ENCODE measurements at regions not wholly inside any gene's neighbourhood (a gene's known extent, or its start where the extent isn't known, plus 50 kb on each side); places are given as distances from the start of the nearest gene placed in this dataset.

- no TSS peak for BruUV-seq (replicated peaks)
- no peaks in the 10 kb centered on the region for H3K9me2 ChIP-seq (ENCODE audit: insufficient read depth, low read length)
- no peaks in the 10 kb centered on the region for H3K79me2 ChIP-seq (ENCODE audit: insufficient read depth, low read depth, low read length)
- H2AFZ ChIP-seq (ENCODE audit: low read length) = no peak overlapping the region
- H3K9me3 ChIP-seq (ENCODE audit: low read length) = no peaks in the 10 kb centered on the region
- H3K36me3 ChIP-seq (ENCODE audit: insufficient read depth, low read length) = no peaks in the 10 kb centered on the region
- no peaks in the 10 kb centered on the region for H4K20me1 ChIP-seq (ENCODE audit: insufficient read depth, low read length)
- intact Hi-C loops (cut with micrococcal nuclease; ENCODE audit: unreplicated experiment) = no loop called here
- no peak overlapping the region for H3K4me3 ChIP-seq (ENCODE audit: low read depth, low read length, poor library complexity, severe bottlenecking)
- no peak for DNase-seq (ENCODE audit: low spot score)
- POLR2A ChIA-PET = no interaction called here
- TF ChIP-seq EZH2phosphoT487 (IDR thresholded peaks at IDR 0.05; ENCODE audit: borderline replicate concordance, low read depth, low read length) = no peak
- no peak for TF ChIP-seq CTCF (conservative IDR thresholded peaks at IDR 0.05; ENCODE audit: low read length)
- CTCF ChIA-PET (ENCODE audit: unreplicated experiment) = no interaction called here
- H3K4me1 ChIP-seq (ENCODE audit: insufficient read depth, low read length, poor library complexity, severe bottlenecking) = no peaks in the 10 kb centered on the region
- H3K4me2 ChIP-seq (ENCODE audit: low read length) = no peak overlapping the region
- no peak overlapping the region for H3K27ac ChIP-seq (ENCODE audit: low read depth, low read length, poor library complexity, severe bottlenecking)
Measured at GRCh38 chr7:13633857-13634256, 355.6 kb downstream of the ETV1 start.

- no peaks in the 10 kb centered on the region for H4K20me1 ChIP-seq (ENCODE audit: insufficient read depth, low read length)
- CTCF ChIA-PET (ENCODE audit: unreplicated experiment) = no interaction called here
- no peaks in the 10 kb centered on the region for H3K79me2 ChIP-seq (ENCODE audit: insufficient read depth, low read depth, low read length)
- H2AFZ ChIP-seq (ENCODE audit: low read length) = no peak overlapping the region
- no peak overlapping the region for H3K27ac ChIP-seq (ENCODE audit: low read depth, low read length, poor library complexity, severe bottlenecking)
- TF ChIP-seq EZH2phosphoT487 (IDR thresholded peaks at IDR 0.05; ENCODE audit: borderline replicate concordance, low read depth, low read length) = no peak
- TF ChIP-seq CTCF (conservative IDR thresholded peaks at IDR 0.05; ENCODE audit: low read length) = no peak
- POLR2A ChIA-PET = no interaction called here
- no peaks in the 10 kb centered on the region for H3K36me3 ChIP-seq (ENCODE audit: insufficient read depth, low read length)
- no TSS peak for BruUV-seq (replicated peaks)
- intact Hi-C loops (cut with micrococcal nuclease; ENCODE audit: unreplicated experiment) = no loop called here
- H3K9me2 ChIP-seq (ENCODE audit: insufficient read depth, low read length) = no peaks in the 10 kb centered on the region
- H3K4me3 ChIP-seq (ENCODE audit: low read depth, low read length, poor library complexity, severe bottlenecking) = no peak overlapping the region
- DNase-seq (ENCODE audit: low spot score) = no peak
- H3K4me2 ChIP-seq (ENCODE audit: low read length) = no peak overlapping the region
- no peaks in the 10 kb centered on the region for H3K4me1 ChIP-seq (ENCODE audit: insufficient read depth, low read length, poor library complexity, severe bottlenecking)
- no peaks in the 10 kb centered on the region for H3K9me3 ChIP-seq (ENCODE audit: low read length)
Measured at GRCh38 chr7:13639396-13639795, 350.1 kb downstream of the ETV1 start.

- DNase-seq (ENCODE audit: low spot score) = no peak
- no peaks in the 10 kb centered on the region for H3K36me3 ChIP-seq (ENCODE audit: insufficient read depth, low read length)
- no peaks in the 10 kb centered on the region for H4K20me1 ChIP-seq (ENCODE audit: insufficient read depth, low read length)
- POLR2A ChIA-PET = no interaction called here
- H3K4me3 ChIP-seq (ENCODE audit: low read depth, low read length, poor library complexity, severe bottlenecking) = no peak overlapping the region
- H2AFZ ChIP-seq (ENCODE audit: low read length) = no peak overlapping the region
- TF ChIP-seq CTCF (conservative IDR thresholded peaks at IDR 0.05; ENCODE audit: low read length) = no peak
- TF ChIP-seq EZH2phosphoT487 (IDR thresholded peaks at IDR 0.05; ENCODE audit: borderline replicate concordance, low read depth, low read length) = no peak
- no peak overlapping the region for H3K4me2 ChIP-seq (ENCODE audit: low read length)
- H3K27ac ChIP-seq (ENCODE audit: low read depth, low read length, poor library complexity, severe bottlenecking) = no peak overlapping the region
- intact Hi-C loops (cut with micrococcal nuclease; ENCODE audit: unreplicated experiment) = no loop called here
- H3K9me2 ChIP-seq (ENCODE audit: insufficient read depth, low read length) = no peaks in the 10 kb centered on the region
- no TSS peak for BruUV-seq (replicated peaks)
- H3K79me2 ChIP-seq (ENCODE audit: insufficient read depth, low read depth, low read length) = no peaks in the 10 kb centered on the region
- H3K9me3 ChIP-seq (ENCODE audit: low read length) = no peaks in the 10 kb centered on the region
- CTCF ChIA-PET (ENCODE audit: unreplicated experiment) = no interaction called here
- no peaks in the 10 kb centered on the region for H3K4me1 ChIP-seq (ENCODE audit: insufficient read depth, low read length, poor library complexity, severe bottlenecking)
Measured at GRCh38 chr7:13641714-13642113, 347.8 kb downstream of the ETV1 start.

Measured in OCI-LY7 (cell line).